ENCODE measurements at regions not wholly inside any gene's neighbourhood (a gene's known extent, or its start where the extent isn't known, plus 50 kb on each side); places are given as distances from the start of the nearest gene placed in this dataset.

- BruUV-seq (replicated peaks), result no TSS peak
- H3K4me2 ChIP-seq (ENCODE audit: control insufficient read depth, insufficient read depth), result no peak overlapping the region
- H3K27me3 ChIP-seq (replicated peaks in 1 of 2; ENCODE audit: control insufficient read depth in 2 of 2, insufficient read depth in 2 of 2, low read length in 1 of 2), result no peaks in the 10 kb centered on the region
- ChIA-PET SMC1A (ENCODE audit: uncharacterized antibody, unreplicated experiment) (no interaction called here), CTCF (interaction anchor here (1.0 to 1.6 kb wide), 2 partner anchors 20 to 34 kb away, joined by 3 to 4 read pairs; no protein-coding TSS in a partner anchor), RAD21 (ENCODE audit: unreplicated experiment) (no interaction called here), POLR2A (no interaction called here)
- in situ Hi-C loops (cut with MboI) (no loop called here), intact Hi-C loops (cut with micrococcal nuclease; ENCODE audit: unreplicated experiment) (no loop called here)
- no peak overlapping the region for H3K4me3 ChIP-seq
- 58% methylated on average over 4 of the region's 4 CpGs for WGBS (ENCODE audit: insufficient coverage, insufficient replicate concordance, low lambda C conversion rate, missing lambda C conversion rate)
- no peak overlapping the region for H3K9ac ChIP-seq (ENCODE audit: control insufficient read depth, insufficient read depth, low read length)
- no peak overlapping the region for H2AFZ ChIP-seq (ENCODE audit: control insufficient read depth, low read depth, low read length)
- DNase-seq (ENCODE audit: low read depth, low spot score), result no peak
- H3K9me3 ChIP-seq (replicated peaks; ENCODE audit: control insufficient read depth, insufficient read depth, low read length), result no peaks in the 10 kb centered on the region
- no peaks in the 10 kb centered on the region for H4K20me1 ChIP-seq (ENCODE audit: control insufficient read depth, insufficient read depth)
- no peak for ATAC-seq
- no peaks in the 10 kb centered on the region; the same call in 1 of the 2 replicates for H3K4me1 ChIP-seq (ENCODE audit: control insufficient read depth, insufficient read depth, low read length)
- H3K79me2 ChIP-seq (ENCODE audit: control insufficient read depth, insufficient read depth, low read length), result no peaks in the 10 kb centered on the region
- no peaks in the 10 kb centered on the region for H3K36me3 ChIP-seq (ENCODE audit: control insufficient read depth in 2 of 2, insufficient read depth in 2 of 2, low read length in 1 of 2)
- FAIRE-seq, result no peak
- no peak overlapping the region for H3K27ac ChIP-seq (ENCODE audit: control insufficient read depth, insufficient read depth)
- TF ChIP-seq RBBP5 (conservative IDR thresholded peaks at IDR 0.05), result no peak
- no peak for TF ChIP-seq MTA3 (IDR thresholded peaks at IDR 0.05; ENCODE audit: borderline replicate concordance, low read length)
- no peak for TF ChIP-seq USF1 (IDR thresholded peaks at IDR 0.05; ENCODE audit: borderline replicate concordance, extremely low read length, insufficient read depth, low read depth, low read length)
- TF ChIP-seq, protein P1, sequence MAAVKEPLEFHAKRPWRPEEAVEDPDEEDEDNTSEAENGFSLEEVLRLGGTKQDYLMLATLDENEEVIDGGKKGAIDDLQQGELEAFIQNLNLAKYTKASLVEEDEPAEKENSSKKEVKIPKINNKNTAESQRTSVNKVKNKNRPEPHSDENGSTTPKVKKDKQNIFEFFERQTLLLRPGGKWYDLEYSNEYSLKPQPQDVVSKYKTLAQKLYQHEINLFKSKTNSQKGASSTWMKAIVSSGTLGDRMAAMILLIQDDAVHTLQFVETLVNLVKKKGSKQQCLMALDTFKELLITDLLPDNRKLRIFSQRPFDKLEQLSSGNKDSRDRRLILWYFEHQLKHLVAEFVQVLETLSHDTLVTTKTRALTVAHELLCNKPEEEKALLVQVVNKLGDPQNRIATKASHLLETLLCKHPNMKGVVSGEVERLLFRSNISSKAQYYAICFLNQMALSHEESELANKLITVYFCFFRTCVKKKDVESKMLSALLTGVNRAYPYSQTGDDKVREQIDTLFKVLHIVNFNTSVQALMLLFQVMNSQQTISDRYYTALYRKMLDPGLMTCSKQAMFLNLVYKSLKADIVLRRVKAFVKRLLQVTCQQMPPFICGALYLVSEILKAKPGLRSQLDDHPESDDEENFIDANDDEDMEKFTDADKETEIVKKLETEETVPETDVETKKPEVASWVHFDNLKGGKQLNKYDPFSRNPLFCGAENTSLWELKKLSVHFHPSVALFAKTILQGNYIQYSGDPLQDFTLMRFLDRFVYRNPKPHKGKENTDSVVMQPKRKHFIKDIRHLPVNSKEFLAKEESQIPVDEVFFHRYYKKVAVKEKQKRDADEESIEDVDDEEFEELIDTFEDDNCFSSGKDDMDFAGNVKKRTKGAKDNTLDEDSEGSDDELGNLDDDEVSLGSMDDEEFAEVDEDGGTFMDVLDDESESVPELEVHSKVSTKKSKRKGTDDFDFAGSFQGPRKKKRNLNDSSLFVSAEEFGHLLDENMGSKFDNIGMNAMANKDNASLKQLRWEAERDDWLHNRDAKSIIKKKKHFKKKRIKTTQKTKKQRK (IDR thresholded peaks at IDR 0.05; ENCODE audit: low read depth, low read length), result no peak
- no peak for TF ChIP-seq CTCF (IDR thresholded peaks at IDR 0.05 in 2 of 3, conservative IDR thresholded peaks at IDR 0.05 in 1 of 3; ENCODE audit: control insufficient read depth in 2 of 3, extremely low read depth in 1 of 3, insufficient read depth in 1 of 3, low read depth in 3 of 3, low read length in 3 of 3)
- TF ChIP-seq, protein P2, sequence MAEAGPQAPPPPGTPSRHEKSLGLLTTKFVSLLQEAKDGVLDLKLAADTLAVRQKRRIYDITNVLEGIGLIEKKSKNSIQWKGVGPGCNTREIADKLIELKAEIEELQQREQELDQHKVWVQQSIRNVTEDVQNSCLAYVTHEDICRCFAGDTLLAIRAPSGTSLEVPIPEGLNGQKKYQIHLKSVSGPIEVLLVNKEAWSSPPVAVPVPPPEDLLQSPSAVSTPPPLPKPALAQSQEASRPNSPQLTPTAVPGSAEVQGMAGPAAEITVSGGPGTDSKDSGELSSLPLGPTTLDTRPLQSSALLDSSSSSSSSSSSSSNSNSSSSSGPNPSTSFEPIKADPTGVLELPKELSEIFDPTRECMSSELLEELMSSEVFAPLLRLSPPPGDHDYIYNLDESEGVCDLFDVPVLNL (IDR thresholded peaks at IDR 0.05; ENCODE audit: low read depth, low read length), result no peak
- no peak for TF ChIP-seq POU2F2 (IDR thresholded peaks at IDR 0.05; ENCODE audit: borderline replicate concordance, low read depth, low read length)
- TF ChIP-seq CHD2 (IDR thresholded peaks at IDR 0.05; ENCODE audit: borderline replicate concordance, low read depth, low read length), result no peak
- no peak for TF ChIP-seq PAX5 (IDR thresholded peaks at IDR 0.05; ENCODE audit: borderline replicate concordance, low read depth, low read length)
- TF ChIP-seq, protein P3, sequence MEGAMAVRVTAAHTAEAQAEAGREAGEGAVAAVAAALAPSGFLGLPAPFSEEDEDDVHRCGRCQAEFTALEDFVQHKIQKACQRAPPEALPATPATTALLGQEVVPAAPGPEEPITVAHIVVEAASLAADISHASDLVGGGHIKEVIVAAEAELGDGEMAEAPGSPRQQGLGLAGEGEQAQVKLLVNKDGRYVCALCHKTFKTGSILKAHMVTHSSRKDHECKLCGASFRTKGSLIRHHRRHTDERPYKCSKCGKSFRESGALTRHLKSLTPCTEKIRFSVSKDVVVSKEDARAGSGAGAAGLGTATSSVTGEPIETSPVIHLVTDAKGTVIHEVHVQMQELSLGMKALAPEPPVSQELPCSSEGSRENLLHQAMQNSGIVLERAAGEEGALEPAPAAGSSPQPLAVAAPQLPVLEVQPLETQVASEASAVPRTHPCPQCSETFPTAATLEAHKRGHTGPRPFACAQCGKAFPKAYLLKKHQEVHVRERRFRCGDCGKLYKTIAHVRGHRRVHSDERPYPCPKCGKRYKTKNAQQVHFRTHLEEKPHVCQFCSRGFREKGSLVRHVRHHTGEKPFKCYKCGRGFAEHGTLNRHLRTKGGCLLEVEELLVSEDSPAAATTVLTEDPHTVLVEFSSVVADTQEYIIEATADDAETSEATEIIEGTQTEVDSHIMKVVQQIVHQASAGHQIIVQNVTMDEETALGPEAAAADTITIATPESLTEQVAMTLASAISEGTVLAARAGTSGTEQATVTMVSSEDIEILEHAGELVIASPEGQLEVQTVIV (IDR thresholded peaks at IDR 0.05; ENCODE audit: borderline replicate concordance, partially characterized antibody), result no peak
- TF ChIP-seq SIX5 (IDR thresholded peaks at IDR 0.05; ENCODE audit: low read depth, low read length, severe bottlenecking), result no peak
- TF ChIP-seq ASH2L (IDR thresholded peaks at IDR 0.05; ENCODE audit: borderline replicate concordance, low read depth), result no peak
- no peak for TF ChIP-seq IRF4 (IDR thresholded peaks at IDR 0.05; ENCODE audit: low read depth, low read length)
These were observed 311.0 kb upstream of the JARID2 start for GRCh38 chr6:14934844-14935243.

All from GM12878 (cell line).